Sciatic nerve (tissue), 2 donors: ENCODE measurements at regions not wholly inside any gene's neighbourhood (a gene's known extent, or its start where the extent isn't known, plus 50 kb on each side); places are given as distances from the start of the nearest gene placed in this dataset.

Experiments used
- ATAC-seq: fragments of 200-7000 bp; cut with Tn5 transposase; one replicate; pipeline ENCODE4 v1.9.1; 2020; ENCODE audit warnings: mild to moderate bottlenecking, moderate library complexity
- DNase-seq: peaks from one replicate; pipeline ENCODE4 v3.0.0-alpha.2; 2020; ENCODE audit warnings: low spot score
- intact Hi-C: fragments of 100-400 bp; cut with DNase I; formaldehyde crosslinking; loops from one replicate; pipeline ENCODE4 v1.14.2; 2022
- donor health status: DM: no; HTN: no; CAD: no.
- donor health status: DM: no; HTN: no; CAD: no.

GRCh38 chr9:79220251-79220650 is 351.5 kb upstream of the TLE4 start:
- intact Hi-C loops = no loop called here
- DNase-seq (no peak), ATAC-seq (no peak)

- intact Hi-C loops = no loop called here
These were observed 351.1 kb upstream of the TLE4 start for GRCh38 chr9:79220666-79221065.

DNA sequence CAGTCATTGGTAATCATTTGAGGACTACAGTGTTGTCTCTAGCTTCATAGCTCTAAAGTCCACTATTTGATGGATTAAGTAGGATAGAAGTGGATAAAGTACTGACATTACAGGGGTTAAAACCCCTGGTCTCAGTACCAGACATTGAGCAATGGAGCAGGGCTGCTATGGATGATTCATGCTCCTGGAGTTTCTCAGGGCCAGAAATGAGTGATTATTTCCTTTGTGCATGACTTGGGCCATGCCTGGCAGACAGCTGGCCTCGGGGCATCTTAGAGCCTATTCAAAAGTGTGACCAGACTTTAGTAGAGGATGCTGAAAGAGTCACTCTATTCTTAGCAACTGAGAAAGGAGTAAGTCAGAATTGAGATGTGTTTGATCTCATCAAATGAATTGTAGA is 350.7 kb upstream of the TLE4 start:
- DNase-seq (no peak), ATAC-seq (no peak)
- intact Hi-C loops = no loop called here

More at GRCh38 chr9:79220666-79221065, 351.1 kb upstream of the TLE4 start:
- ATAC-seq (no peak), DNase-seq (no peak)

GRCh38 chr9:79222483-79222882 is 349.3 kb upstream of the TLE4 start:
- no peak for ATAC-seq
- DNase-seq = no peak
- intact Hi-C loops = no loop called here

DNA sequence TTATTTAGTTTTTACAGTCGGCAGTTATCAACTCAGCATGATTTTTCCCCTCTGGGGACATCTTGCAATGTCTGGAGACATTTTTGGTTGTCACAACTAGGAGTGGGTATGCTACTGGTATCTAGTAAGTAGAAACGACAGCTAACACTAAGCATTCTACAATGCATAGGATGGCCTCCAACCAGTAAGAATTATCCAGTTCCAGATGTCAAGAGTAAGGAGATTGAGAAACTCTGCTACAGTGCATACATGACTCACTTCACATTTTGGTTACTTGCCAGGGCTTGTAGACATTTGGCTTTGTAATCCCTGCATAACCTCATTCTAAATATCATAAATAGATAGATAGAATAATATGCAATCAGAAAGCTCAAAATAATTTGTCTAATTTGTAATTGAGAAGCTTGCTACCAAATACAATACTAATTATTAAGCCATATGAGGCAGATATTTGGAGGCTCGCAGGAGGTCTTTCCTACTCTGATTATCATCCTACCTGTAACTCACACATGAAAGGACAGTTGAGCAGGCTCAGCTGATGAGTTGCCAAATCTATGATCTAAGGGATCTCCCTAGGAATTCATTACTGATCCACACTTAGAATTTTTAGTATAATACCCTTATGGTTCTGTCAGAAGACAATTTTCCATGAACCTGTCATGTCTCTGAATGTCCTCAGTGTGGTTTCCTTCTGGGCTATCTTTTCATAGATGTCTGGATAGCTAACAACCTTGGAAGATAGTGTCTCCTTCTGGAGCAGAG is 346.9 kb upstream of the TLE4 start:
- DNase-seq = no peak
- ATAC-seq = no peak
- intact Hi-C loops = no loop called here

- intact Hi-C loops = no loop called here
- ATAC-seq (no peak), DNase-seq (no peak)
These were observed 338.2 kb upstream of the TLE4 start for GRCh38 chr9:79233542-79233941.

GRCh38 chr9:79236466-79236865 is 335.3 kb upstream of the TLE4 start:
- no peak for ATAC-seq
- DNase-seq = no peak
- intact Hi-C loops = no loop called here

DNA sequence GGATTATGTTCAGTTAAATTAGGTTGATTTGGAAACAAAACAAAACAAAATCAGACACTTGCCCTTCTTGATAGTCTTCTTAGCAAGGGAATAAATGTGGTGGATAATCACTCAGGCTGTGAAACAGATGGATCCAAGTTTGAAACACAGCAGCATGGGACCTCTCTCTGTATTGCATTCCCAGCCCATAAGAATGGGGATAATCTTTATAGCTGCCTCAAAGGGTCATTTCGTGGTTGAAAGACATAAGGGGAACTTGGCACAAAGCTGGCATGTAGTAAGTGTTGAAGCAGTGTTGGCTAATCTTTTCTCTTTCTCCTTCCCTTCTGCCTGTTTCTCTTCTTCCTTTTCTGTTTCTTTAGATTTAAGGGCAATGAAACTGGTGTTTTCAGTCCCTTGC is 333.9 kb upstream of the TLE4 start:
- intact Hi-C loops = no loop called here
- ATAC-seq (no peak), DNase-seq (no peak)

- intact Hi-C loops = no loop called here
- no peak for DNase-seq
- no peak for ATAC-seq
These were observed 331.0 kb upstream of the TLE4 start for GRCh38 chr9:79240774-79241173.

DNA sequence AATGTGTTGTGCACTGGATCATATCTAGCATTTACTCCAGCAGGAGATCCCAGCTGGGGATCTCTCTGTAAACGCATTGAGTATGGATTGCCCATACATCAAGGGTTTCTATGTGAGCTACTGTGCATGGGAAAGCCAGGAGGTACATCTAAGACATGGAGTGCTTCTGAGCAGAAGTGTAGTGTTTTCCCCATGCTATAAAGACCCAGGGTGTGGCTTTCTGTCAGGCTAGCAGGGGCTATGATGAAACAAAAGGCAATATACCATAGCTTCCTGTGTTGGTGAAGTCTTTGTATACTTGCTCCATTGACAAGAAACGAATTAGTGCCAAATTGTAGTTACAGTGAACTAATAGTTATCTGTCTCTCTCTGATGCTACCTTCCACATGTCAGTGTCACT is 329.3 kb upstream of the TLE4 start:
- ATAC-seq = no peak
- intact Hi-C loops = no loop called here
- no peak for DNase-seq

GRCh38 chr9:79246170-79246569 is 325.6 kb upstream of the TLE4 start:
- ATAC-seq = no peak
- no peak for DNase-seq
- intact Hi-C loops = no loop called here

DNA sequence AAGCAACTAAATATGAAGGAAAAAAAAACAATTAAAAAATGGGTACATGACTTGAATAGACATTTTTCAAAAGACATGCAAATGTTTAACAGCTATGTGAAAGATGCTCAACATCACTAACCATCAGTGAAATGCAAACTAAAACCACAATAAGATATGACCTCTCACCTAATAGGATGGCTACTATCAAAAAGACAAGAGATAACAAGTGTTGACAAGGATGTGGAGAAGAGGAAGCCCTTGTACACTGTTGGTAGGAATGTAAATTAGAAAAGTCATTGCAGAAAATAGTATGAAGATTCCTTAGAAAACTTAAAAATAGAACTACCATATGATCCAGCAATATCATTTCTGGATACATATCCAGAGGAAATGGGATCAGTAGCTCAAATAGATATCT is 324.7 kb upstream of the TLE4 start:
- ATAC-seq = no peak
- intact Hi-C loops = no loop called here

GRCh38 chr9:79250806-79251205 is 321.0 kb upstream of the TLE4 start:
- intact Hi-C loops = no loop called here
- no peak for DNase-seq
- ATAC-seq = no peak

More for the DNA sequence above, 324.7 kb upstream of the TLE4 start:
- DNase-seq = no peak

GRCh38 chr9:79254900-79255650 is 316.7 kb upstream of the TLE4 start:
- no peak for DNase-seq
- intact Hi-C loops = no loop called here
- ATAC-seq = no peak

DNA sequence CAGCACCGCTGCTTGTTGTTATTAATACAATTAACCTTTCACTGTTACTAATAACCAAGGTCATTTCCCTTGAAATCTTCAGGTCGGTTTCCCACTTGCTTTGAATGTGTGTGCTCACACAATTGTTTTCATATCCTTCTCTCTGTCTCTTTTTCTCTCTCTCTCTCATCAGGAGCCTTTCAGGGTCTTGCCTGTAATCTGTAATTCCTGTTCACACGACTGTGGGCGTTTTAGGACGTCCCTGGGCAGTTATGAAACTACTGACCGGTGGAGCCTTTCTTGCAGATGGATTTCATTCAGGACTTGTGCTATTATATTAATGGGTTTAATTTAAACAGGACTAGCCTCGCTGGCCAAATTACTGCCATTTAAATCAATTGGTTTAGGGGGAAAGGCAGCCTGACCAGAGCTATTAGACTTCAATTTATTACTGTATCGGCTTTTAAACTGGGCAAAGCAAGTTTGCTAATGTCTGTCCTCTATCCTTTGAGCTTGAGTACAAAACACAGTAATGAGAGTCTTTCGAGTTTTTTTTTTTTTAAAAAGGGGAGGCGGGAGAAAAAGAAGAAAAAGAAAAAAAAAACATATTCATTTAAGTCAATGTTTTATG is 316.0 kb upstream of the TLE4 start:
- intact Hi-C loops = no loop called here
- ATAC-seq (no peak), DNase-seq (no peak)

DNA sequence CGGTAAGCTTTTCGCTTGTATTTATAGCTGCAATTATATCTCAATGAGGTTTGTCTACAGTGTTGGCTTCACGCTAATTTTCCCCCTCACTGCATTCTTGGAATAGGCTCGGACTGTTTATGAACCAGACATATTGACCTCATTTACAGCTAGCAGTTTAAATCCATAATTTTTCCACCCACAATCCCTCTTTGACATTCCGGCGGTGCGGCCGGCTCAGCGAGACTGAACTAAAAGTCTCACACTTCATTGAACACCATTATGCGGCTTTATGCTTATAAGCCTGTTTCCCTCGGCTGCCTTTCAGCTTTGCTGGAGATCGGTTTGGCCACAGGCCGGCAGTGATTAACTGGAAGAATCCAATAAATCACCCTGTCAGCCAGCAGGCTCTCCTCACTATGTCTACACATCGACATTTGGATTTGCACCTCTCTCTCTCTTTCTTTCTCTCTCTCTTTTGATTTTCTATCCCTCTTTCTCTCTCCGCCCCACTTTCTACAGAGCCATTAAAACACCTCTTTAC is 315.0 kb upstream of the TLE4 start:
- intact Hi-C loops = no loop called here
- no peak for DNase-seq
- ATAC-seq = no peak

DNA sequence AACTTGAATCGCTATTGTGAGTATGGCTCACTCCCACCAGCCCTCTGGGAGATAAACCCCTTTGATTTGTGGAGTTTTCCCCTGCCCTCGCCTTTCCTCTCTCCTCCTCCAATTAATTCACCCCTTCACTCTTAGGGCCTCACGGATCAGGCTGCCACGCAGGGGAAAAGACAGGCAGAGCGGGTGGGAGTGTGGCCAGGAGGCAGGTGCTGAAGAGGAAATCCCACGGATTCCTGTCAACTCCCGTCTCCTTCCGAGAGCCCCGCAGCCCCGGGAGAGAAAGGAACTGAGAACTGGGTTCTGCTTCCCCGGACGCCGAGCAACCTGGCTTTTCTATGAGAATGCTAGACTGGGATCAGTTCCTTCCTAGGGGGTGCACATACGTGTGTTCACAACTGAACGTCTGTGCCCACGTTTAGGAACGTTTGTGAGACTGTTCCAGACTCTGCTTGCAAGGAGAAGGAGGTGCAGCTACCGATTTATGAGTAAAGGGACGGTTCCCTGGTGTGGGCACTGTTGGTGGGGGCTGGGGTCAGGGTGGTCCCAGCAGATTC is 314.5 kb upstream of the TLE4 start:
- DNase-seq (no peak), ATAC-seq (no peak)
- intact Hi-C loops = no loop called here

DNA sequence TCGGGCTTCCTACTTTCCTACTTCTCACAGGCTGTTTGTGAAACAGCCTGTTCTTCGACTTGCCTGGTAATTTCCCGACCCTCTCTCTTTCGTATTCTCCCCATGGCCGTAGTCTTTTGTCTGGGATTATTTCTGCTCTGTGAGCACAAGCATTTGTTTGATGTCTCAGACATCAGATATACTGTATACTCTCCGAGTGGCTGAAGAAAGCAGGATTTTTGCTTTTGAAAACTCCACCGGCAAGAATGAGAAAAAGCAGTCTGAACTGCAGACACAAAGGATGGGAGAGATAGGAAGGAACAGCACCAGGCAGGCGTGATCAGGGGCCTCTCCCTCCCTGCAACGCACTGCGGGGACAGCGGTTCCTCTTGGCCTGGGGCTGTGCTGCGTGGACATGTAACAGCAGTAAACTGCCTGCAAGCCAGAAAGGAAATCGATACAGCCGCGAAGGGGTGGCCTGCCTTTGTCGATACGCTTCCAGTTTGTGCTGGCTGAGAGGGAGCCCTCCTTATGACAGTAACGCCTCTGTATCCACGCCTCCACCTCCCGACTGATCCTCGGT is 313.9 kb upstream of the TLE4 start:
- no peak for DNase-seq
- peak; percentile 32 for ATAC-seq
- intact Hi-C loops = no loop called here

DNA sequence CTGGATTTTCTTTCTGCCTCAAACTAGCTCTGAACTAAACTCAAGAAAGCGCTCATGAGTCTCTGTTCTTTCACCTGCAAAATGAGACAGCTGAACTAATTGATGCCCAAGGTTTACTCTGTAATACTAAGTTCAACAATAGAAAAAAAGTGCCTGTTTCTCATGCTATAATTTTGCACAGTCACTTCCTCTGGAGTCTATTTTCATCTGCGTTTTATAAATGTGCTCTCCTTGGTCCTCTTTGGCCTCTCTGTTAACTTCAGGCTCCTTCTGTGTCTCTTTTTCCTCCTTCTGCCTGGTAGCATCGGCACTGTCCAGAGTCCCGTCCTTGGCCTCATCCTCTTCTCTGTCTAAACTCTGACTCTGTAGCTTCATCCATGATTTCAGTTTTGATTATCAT is 311.9 kb upstream of the TLE4 start:
- DNase-seq (no peak), ATAC-seq (no peak)
- intact Hi-C loops = no loop called here

- intact Hi-C loops = no loop called here
- DNase-seq = no peak
- no peak for ATAC-seq
These were observed 308.1 kb upstream of the TLE4 start for GRCh38 chr9:79263628-79264027.
